OCI-LY3 (cell line): ENCODE measurements at regions not wholly inside any gene's neighbourhood (a gene's known extent, or its start where the extent isn't known, plus 50 kb on each side); places are given as distances from the start of the nearest gene placed in this dataset.

Experiments
- EZH2phosphoT487 ChIP-seq: fragments of 200-600 bp; shearing (Covaris generic); IDR thresholded peaks from 2 replicates; pipeline ENCODE4 v1.6.1; 2018; ENCODE audit warnings: antibody characterized with exemption, mixed run types, low read depth
- TF ChIP-seq, protein P1 (sequence below): fragments of 200-600, 300-600 bp; sonication (generic); IDR thresholded peaks from 2 replicates; pipeline ENCODE4 v1.5.1; 2014; ENCODE audit warnings: antibody characterized with exemption, low read length, low read depth

DNA sequence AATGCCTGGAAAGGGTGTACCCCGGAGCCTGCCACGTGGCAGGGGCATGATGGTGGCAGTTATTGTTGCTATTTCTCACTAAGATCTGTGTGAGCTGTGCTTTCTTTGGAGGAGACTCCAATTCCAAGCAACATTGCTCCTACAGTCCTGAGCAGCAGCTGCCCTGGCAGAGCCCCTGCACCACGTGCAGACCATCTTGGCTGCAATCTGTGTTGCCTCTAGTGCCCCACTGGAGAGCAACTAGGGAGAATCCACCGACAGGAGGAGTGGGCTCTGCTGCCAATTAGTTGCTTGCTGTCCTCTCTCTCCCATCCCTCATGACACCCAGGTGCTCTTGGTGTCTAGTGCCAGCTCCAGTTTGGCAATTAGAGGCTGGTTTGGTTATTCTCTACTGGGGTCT is 116.0 kb downstream of the PXDC1 start:
- TF ChIP-seq, protein P1, sequence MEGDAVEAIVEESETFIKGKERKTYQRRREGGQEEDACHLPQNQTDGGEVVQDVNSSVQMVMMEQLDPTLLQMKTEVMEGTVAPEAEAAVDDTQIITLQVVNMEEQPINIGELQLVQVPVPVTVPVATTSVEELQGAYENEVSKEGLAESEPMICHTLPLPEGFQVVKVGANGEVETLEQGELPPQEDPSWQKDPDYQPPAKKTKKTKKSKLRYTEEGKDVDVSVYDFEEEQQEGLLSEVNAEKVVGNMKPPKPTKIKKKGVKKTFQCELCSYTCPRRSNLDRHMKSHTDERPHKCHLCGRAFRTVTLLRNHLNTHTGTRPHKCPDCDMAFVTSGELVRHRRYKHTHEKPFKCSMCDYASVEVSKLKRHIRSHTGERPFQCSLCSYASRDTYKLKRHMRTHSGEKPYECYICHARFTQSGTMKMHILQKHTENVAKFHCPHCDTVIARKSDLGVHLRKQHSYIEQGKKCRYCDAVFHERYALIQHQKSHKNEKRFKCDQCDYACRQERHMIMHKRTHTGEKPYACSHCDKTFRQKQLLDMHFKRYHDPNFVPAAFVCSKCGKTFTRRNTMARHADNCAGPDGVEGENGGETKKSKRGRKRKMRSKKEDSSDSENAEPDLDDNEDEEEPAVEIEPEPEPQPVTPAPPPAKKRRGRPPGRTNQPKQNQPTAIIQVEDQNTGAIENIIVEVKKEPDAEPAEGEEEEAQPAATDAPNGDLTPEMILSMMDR: no peak
- no peak for TF ChIP-seq EZH2phosphoT487
